GM23338 (cell line): ENCODE measurements at regions not wholly inside any gene's neighbourhood (a gene's known extent, or its start where the extent isn't known, plus 50 kb on each side); places are given as distances from the start of the nearest gene placed in this dataset.

ENCODE experiments used
- ATAC-seq: fragments of 200-7000 bp; cut with Tn5 transposase; 3 replicates; pipeline ENCODE4 v1.9.1; 2020
- DNase-seq: peaks from one replicate; pipeline ENCODE4 v3.0.0-alpha.2; 2015; ENCODE audit warnings: low spot score
- H2AFZ ChIP-seq: fragments of 200-600 bp; sonication (generic); 2 replicates; pipeline ENCODE4 v1.8.0; 2016; ENCODE audit warnings: antibody characterized with exemption, mild to moderate bottlenecking, moderate library complexity
- H3F3A ChIP-seq: fragments of 200-600 bp; sonication (generic); replicated peaks from 2 replicates; pipeline ENCODE4 v1.8.0; 2017; ENCODE audit warnings: antibody characterized with exemption, mixed run types, low read depth
- H3K27ac ChIP-seq: fragments of 200-600 bp; sonication (generic); 2 replicates; pipeline ENCODE4 v1.6.1; 2016; ENCODE audit warnings: low read depth
- H3K27me3 ChIP-seq: fragments of 200-600 bp; sonication (generic); 2 replicates; pipeline ENCODE4 v1.8.0; 2016; ENCODE audit warnings: mild to moderate bottlenecking, mixed run types, moderate library complexity; ENCODE audit not compliant: insufficient read depth
- H3K36me3 ChIP-seq: fragments of 200-600 bp; sonication (generic); 2 replicates; pipeline ENCODE4 v1.8.0; 2016; ENCODE audit warnings: mild to moderate bottlenecking; ENCODE audit not compliant: insufficient read depth
- H3K4me1 ChIP-seq: fragments of 200-600 bp; sonication (generic); 2 replicates; pipeline ENCODE4 v1.8.0; 2016; ENCODE audit warnings: mild to moderate bottlenecking, moderate library complexity; ENCODE audit not compliant: insufficient read depth
- H3K4me2 ChIP-seq: fragments of 200-600 bp; sonication (generic); 2 replicates; pipeline ENCODE4 v1.7.1; 2017; ENCODE audit warnings: mixed run types
- H3K4me3 ChIP-seq: fragments of 200-600 bp; sonication (generic); 2 replicates; pipeline ENCODE4 v1.6.1; 2016; ENCODE audit warnings: mixed run types
- H3K79me2 ChIP-seq: fragments of 200-600 bp; sonication (generic); replicated peaks from 2 replicates; pipeline ENCODE4 v1.8.0; 2017; ENCODE audit warnings: mild to moderate bottlenecking; ENCODE audit not compliant: insufficient read depth
- H3K9me2 ChIP-seq: fragments of 200-600 bp; sonication (generic); 2 replicates; pipeline ENCODE4 v1.8.0; 2017; ENCODE audit not compliant: insufficient read depth
- H4K20me1 ChIP-seq: fragments of 200-600 bp; sonication (generic); replicated peaks from 2 replicates; pipeline ENCODE4 v1.8.0; 2017; ENCODE audit warnings: mild to moderate bottlenecking; ENCODE audit not compliant: insufficient read depth
- H3K27ac Mint-ChIP-seq: 2 replicates; pipeline ENCODE4 v1.8.0; 2020; ENCODE audit warnings: inconsistent platforms, mild to moderate bottlenecking, moderate library complexity, mixed read lengths
- H3K27me3 Mint-ChIP-seq: 3 replicates; pipeline ENCODE4 v1.8.0; 2022; ENCODE audit warnings: low read depth, mild to moderate bottlenecking, moderate library complexity, mixed read lengths, inconsistent platforms; ENCODE audit not compliant: insufficient read depth, poor library complexity
- H3K36me3 Mint-ChIP-seq: 3 replicates; pipeline ENCODE4 v1.8.0; 2021; ENCODE audit warnings: low read depth, mild to moderate bottlenecking, inconsistent platforms, moderate library complexity, mixed read lengths
- H3K4me1 Mint-ChIP-seq: 3 replicates; pipeline ENCODE4 v1.8.0; 2020; ENCODE audit warnings: mild to moderate bottlenecking, inconsistent platforms, mixed read lengths
- H3K4me3 Mint-ChIP-seq: 3 replicates; pipeline ENCODE4 v1.8.0; 2021; ENCODE audit warnings: moderate library complexity, mild to moderate bottlenecking, inconsistent platforms, mixed read lengths
- H3K9me3 Mint-ChIP-seq: 3 replicates; pipeline ENCODE4 v1.8.0; 2020; ENCODE audit warnings: moderate library complexity, mild to moderate bottlenecking, inconsistent platforms, mixed read lengths
- CTCF ChIP-seq, 2 experiments: fragments of 200-600 bp in 1 of 2; sonication (generic) in 1 of 2; conservative IDR thresholded peaks; 2 replicates each; pipeline versions ENCODE4 v1.5.1 to v1.6.1; 2016 to 2017; ENCODE audit warnings: antibody characterized with exemption in 2 of 2, low read depth in 2 of 2, mild to moderate bottlenecking in 2 of 2, moderate library complexity in 1 of 2
- ETS1 ChIP-seq: IDR thresholded peaks from 2 replicates; pipeline ENCODE4 v1.6.1; 2016; ENCODE audit warnings: antibody characterized with exemption
- EZH2 ChIP-seq: fragments of 200-600 bp; sonication (generic); IDR thresholded peaks from one replicate; pipeline ENCODE4 v1.8.0; 2017; ENCODE audit warnings: antibody characterized with exemption, mild to moderate bottlenecking, low read depth; ENCODE audit not compliant: unreplicated experiment
- JUNB ChIP-seq: IDR thresholded peaks from one replicate; pipeline ENCODE4 v1.6.1; 2016; ENCODE audit warnings: antibody characterized with exemption; ENCODE audit not compliant: unreplicated experiment
- POLR2AphosphoS5 ChIP-seq: IDR thresholded peaks from 2 replicates; pipeline ENCODE4 v1.6.1; 2016; ENCODE audit warnings: antibody characterized with exemption, low read depth
- REST ChIP-seq: IDR thresholded peaks from one replicate; pipeline ENCODE4 v1.6.1; 2018; ENCODE audit warnings: antibody characterized with exemption; ENCODE audit not compliant: unreplicated experiment
- ZNF114 ChIP-seq: fragments of 250-450 bp; sonication (Bioruptor Pico); IDR thresholded peaks from 2 replicates; pipeline ENCODE4 v1.5.0; 2020; ENCODE audit warnings: mild to moderate bottlenecking, moderate library complexity
- ZNF331 ChIP-seq: fragments of 250-450 bp; sonication (Bioruptor Pico); IDR thresholded peaks from 2 replicates; pipeline ENCODE4 v1.5.0; 2020; ENCODE audit warnings: low read depth, mild to moderate bottlenecking, moderate library complexity
- ZNF462 ChIP-seq: fragments of 250-450 bp; sonication (Bioruptor Pico); IDR thresholded peaks from 2 replicates; pipeline ENCODE4 v1.5.0; 2020; ENCODE audit warnings: mild to moderate bottlenecking, moderate library complexity

GRCh38 chr15:70208332-70208731, 110.6 kb upstream of the TLE3 start:
- Histone ChIP-seq H3K79me2 (no peaks in the 10 kb centered on the region), H3K9me2 (no peaks in the 10 kb centered on the region; the same call in 1 of the 2 replicates), H3K4me2 (no peak overlapping the region), H3K4me3 (no peak overlapping the region), H3K36me3 (no peaks in the 10 kb centered on the region), H3K27me3 (no peaks in the 10 kb centered on the region), H2AFZ (no peak overlapping the region), H3F3A (no peaks in the 10 kb centered on the region), H3K4me1 (no peaks in the 10 kb centered on the region), H3K27ac (no peak overlapping the region), H4K20me1 (no peaks in the 10 kb centered on the region)
- Mint-ChIP-seq H3K4me1 (peaks cover 18% of the 10 kb centered on the region), H3K27me3 (peaks cover 7% of the 10 kb centered on the region), H3K36me3 (no peaks in the 10 kb centered on the region), H3K9me3 (no peaks in the 10 kb centered on the region; the same call in 2 of the 3 replicates), H3K27ac (no peak overlapping the region), H3K4me3 (no peak overlapping the region)
- no peak for TF ChIP-seq ZNF331 (CRISPR knock-in tag)
- TF ChIP-seq ETS1, result no peak
- no peak for TF ChIP-seq ZNF114 (CRISPR knock-in tag)
- TF ChIP-seq CTCF (conservative IDR thresholded peaks at IDR 0.05; ENCODE audit: low read depth in 2 of 2), result no peak
- TF ChIP-seq POLR2AphosphoS5, result no peak
- TF ChIP-seq REST, result no peak
- no peak for TF ChIP-seq ZNF462 (CRISPR knock-in tag)
- no peak for TF ChIP-seq EZH2
- no peak for TF ChIP-seq JUNB
- ATAC-seq (no peak), DNase-seq (no peak)
